ENCODE measurements at regions not wholly inside any gene's neighbourhood (a gene's known extent, or its start where the extent isn't known, plus 50 kb on each side); places are given as distances from the start of the nearest gene placed in this dataset.

- Histone ChIP-seq H3K4me1 (ENCODE audit: control insufficient read depth, insufficient read depth, low read length) (peaks cover 6% of the 10 kb centered on the region), H3K4me3 (ENCODE audit: low read length) (no peak overlapping the region), H3K9me3 (ENCODE audit: control insufficient read depth, low read length) (peaks cover 12% of the 10 kb centered on the region), H3K9ac (ENCODE audit: low read length) (no peak overlapping the region), H3K27me3 (replicated peaks; ENCODE audit: control insufficient read depth, insufficient read depth, low read length) (peaks cover 8% of the 10 kb centered on the region), H3K36me3 (ENCODE audit: control insufficient read depth, insufficient read depth, low read length, severe bottlenecking) (no peaks in the 10 kb centered on the region)
- no peak for DNase-seq (ENCODE audit: low read depth)
Measured at GRCh38 chr2:30341500-30342267, 105.4 kb upstream of the LCLAT1 start.

GRCh38 chr2:30346471-30347169 lies 100.4 kb upstream of the LCLAT1 start:
- Histone ChIP-seq H3K36me3 (ENCODE audit: control insufficient read depth, insufficient read depth, low read length, severe bottlenecking) (no peaks in the 10 kb centered on the region), H3K27me3 (replicated peaks; ENCODE audit: control insufficient read depth, insufficient read depth, low read length) (peaks cover 4% of the 10 kb centered on the region), H3K4me3 (ENCODE audit: low read length) (no peak overlapping the region), H3K9me3 (ENCODE audit: control insufficient read depth, low read length) (peaks cover 12% of the 10 kb centered on the region), H3K9ac (ENCODE audit: low read length) (peak overlapping the region; percentile 10), H3K4me1 (ENCODE audit: control insufficient read depth, insufficient read depth, low read length) (peaks cover 8% of the 10 kb centered on the region)
- no peak for DNase-seq (ENCODE audit: low read depth)

GRCh38 chr2:30348825-30349224 lies 98.2 kb upstream of the LCLAT1 start:
- Histone ChIP-seq H3K9ac (ENCODE audit: low read length) (no peak overlapping the region), H3K9me3 (ENCODE audit: control insufficient read depth, low read length) (no peaks in the 10 kb centered on the region), H3K4me3 (ENCODE audit: low read length) (no peak overlapping the region), H3K4me1 (ENCODE audit: control insufficient read depth, insufficient read depth, low read length) (peaks cover 8% of the 10 kb centered on the region), H3K36me3 (ENCODE audit: control insufficient read depth, insufficient read depth, low read length, severe bottlenecking) (no peaks in the 10 kb centered on the region), H3K27me3 (replicated peaks; ENCODE audit: control insufficient read depth, insufficient read depth, low read length) (peaks cover 4% of the 10 kb centered on the region)
- no peak for DNase-seq (ENCODE audit: low read depth)

- H3K9ac ChIP-seq (ENCODE audit: low read length): no peak overlapping the region
Measured at GRCh38 chr2:30349691-30350090, 97.4 kb upstream of the LCLAT1 start.

GRCh38 chr2:30351116-30351515 lies 95.9 kb upstream of the LCLAT1 start:
- Histone ChIP-seq H3K4me3 (ENCODE audit: low read length) (no peak overlapping the region), H3K27me3 (replicated peaks; ENCODE audit: control insufficient read depth, insufficient read depth, low read length) (peaks cover 4% of the 10 kb centered on the region), H3K4me1 (ENCODE audit: control insufficient read depth, insufficient read depth, low read length) (peaks cover 26% of the 10 kb centered on the region), H3K9ac (ENCODE audit: low read length) (no peak overlapping the region), H3K9me3 (ENCODE audit: control insufficient read depth, low read length) (no peaks in the 10 kb centered on the region), H3K36me3 (ENCODE audit: control insufficient read depth, insufficient read depth, low read length, severe bottlenecking) (no peaks in the 10 kb centered on the region)
- no peak for DNase-seq (ENCODE audit: low read depth)

More at GRCh38 chr2:30349691-30350090, 97.4 kb upstream of the LCLAT1 start:
- no peaks in the 10 kb centered on the region for H3K9me3 ChIP-seq (ENCODE audit: control insufficient read depth, low read length)
- H3K36me3 ChIP-seq (ENCODE audit: control insufficient read depth, insufficient read depth, low read length, severe bottlenecking): no peaks in the 10 kb centered on the region
- peak; percentile 56 for DNase-seq (ENCODE audit: low read depth)
- peaks cover 4% of the 10 kb centered on the region for H3K27me3 ChIP-seq (replicated peaks; ENCODE audit: control insufficient read depth, insufficient read depth, low read length)
- H3K4me1 ChIP-seq (ENCODE audit: control insufficient read depth, insufficient read depth, low read length): peaks cover 12% of the 10 kb centered on the region
- no peak overlapping the region for H3K4me3 ChIP-seq (ENCODE audit: low read length)

- Histone ChIP-seq H3K4me1 (ENCODE audit: control insufficient read depth, insufficient read depth, low read length) (peaks cover 23% of the 10 kb centered on the region), H3K9ac (ENCODE audit: low read length) (no peak overlapping the region), H3K27me3 (replicated peaks; ENCODE audit: control insufficient read depth, insufficient read depth, low read length) (no peaks in the 10 kb centered on the region), H3K9me3 (ENCODE audit: control insufficient read depth, low read length) (no peaks in the 10 kb centered on the region), H3K4me3 (ENCODE audit: low read length) (no peak overlapping the region), H3K36me3 (ENCODE audit: control insufficient read depth, insufficient read depth, low read length, severe bottlenecking) (no peaks in the 10 kb centered on the region)
- DNase-seq (ENCODE audit: low read depth): no peak
Measured at GRCh38 chr2:30351949-30352348, 95.1 kb upstream of the LCLAT1 start.

GRCh38 chr2:30354150-30354549 lies 92.9 kb upstream of the LCLAT1 start:
- Histone ChIP-seq H3K4me3 (ENCODE audit: low read length) (no peak overlapping the region), H3K36me3 (ENCODE audit: control insufficient read depth, insufficient read depth, low read length, severe bottlenecking) (no peaks in the 10 kb centered on the region), H3K27me3 (replicated peaks; ENCODE audit: control insufficient read depth, insufficient read depth, low read length) (no peaks in the 10 kb centered on the region), H3K9ac (ENCODE audit: low read length) (no peak overlapping the region), H3K9me3 (ENCODE audit: control insufficient read depth, low read length) (no peaks in the 10 kb centered on the region), H3K4me1 (ENCODE audit: control insufficient read depth, insufficient read depth, low read length) (peaks cover 25% of the 10 kb centered on the region)
- no peak for DNase-seq (ENCODE audit: low read depth)

- no peak for DNase-seq (ENCODE audit: low read depth)
- H3K4me3 ChIP-seq (ENCODE audit: low read length): no peak overlapping the region
- no peak overlapping the region for H3K9ac ChIP-seq (ENCODE audit: low read length)
- no peaks in the 10 kb centered on the region for H3K9me3 ChIP-seq (ENCODE audit: control insufficient read depth, low read length)
- H3K36me3 ChIP-seq (ENCODE audit: control insufficient read depth, insufficient read depth, low read length, severe bottlenecking): no peaks in the 10 kb centered on the region
- peaks cover 30% of the 10 kb centered on the region for H3K4me1 ChIP-seq (ENCODE audit: control insufficient read depth, insufficient read depth, low read length)
- no peaks in the 10 kb centered on the region for H3K27me3 ChIP-seq (replicated peaks; ENCODE audit: control insufficient read depth, insufficient read depth, low read length)
Measured at GRCh38 chr2:30354621-30355020, 92.4 kb upstream of the LCLAT1 start.

GRCh38 chr2:30355306-30355705 lies 91.7 kb upstream of the LCLAT1 start:
- Histone ChIP-seq H3K9ac (ENCODE audit: low read length) (no peak overlapping the region), H3K4me1 (ENCODE audit: control insufficient read depth, insufficient read depth, low read length) (peaks cover 37% of the 10 kb centered on the region), H3K4me3 (ENCODE audit: low read length) (no peak overlapping the region), H3K36me3 (ENCODE audit: control insufficient read depth, insufficient read depth, low read length, severe bottlenecking) (no peaks in the 10 kb centered on the region), H3K9me3 (ENCODE audit: control insufficient read depth, low read length) (no peaks in the 10 kb centered on the region), H3K27me3 (replicated peaks; ENCODE audit: control insufficient read depth, insufficient read depth, low read length) (no peaks in the 10 kb centered on the region)
- no peak for DNase-seq (ENCODE audit: low read depth)

GRCh38 chr2:30356071-30356470 lies 91.0 kb upstream of the LCLAT1 start:
- Histone ChIP-seq H3K36me3 (ENCODE audit: control insufficient read depth, insufficient read depth, low read length, severe bottlenecking) (no peaks in the 10 kb centered on the region), H3K4me3 (ENCODE audit: low read length) (no peak overlapping the region), H3K4me1 (ENCODE audit: control insufficient read depth, insufficient read depth, low read length) (peaks cover 38% of the 10 kb centered on the region), H3K9ac (ENCODE audit: low read length) (no peak overlapping the region), H3K9me3 (ENCODE audit: control insufficient read depth, low read length) (no peaks in the 10 kb centered on the region), H3K27me3 (replicated peaks; ENCODE audit: control insufficient read depth, insufficient read depth, low read length) (no peaks in the 10 kb centered on the region)
- peak; percentile 32 for DNase-seq (ENCODE audit: low read depth)

- Histone ChIP-seq H3K9me3 (ENCODE audit: control insufficient read depth, low read length) (no peaks in the 10 kb centered on the region), H3K36me3 (ENCODE audit: control insufficient read depth, insufficient read depth, low read length, severe bottlenecking) (no peaks in the 10 kb centered on the region), H3K4me1 (ENCODE audit: control insufficient read depth, insufficient read depth, low read length) (peaks cover 43% of the 10 kb centered on the region), H3K27me3 (replicated peaks; ENCODE audit: control insufficient read depth, insufficient read depth, low read length) (no peaks in the 10 kb centered on the region), H3K9ac (ENCODE audit: low read length) (no peak overlapping the region), H3K4me3 (ENCODE audit: low read length) (no peak overlapping the region)
- peak; percentile 33 for DNase-seq (ENCODE audit: low read depth)
Measured at GRCh38 chr2:30356776-30357175, 90.3 kb upstream of the LCLAT1 start.
